ENCODE measurements at regions not wholly inside any gene's neighbourhood (a gene's known extent, or its start where the extent isn't known, plus 50 kb on each side); places are given as distances from the start of the nearest gene placed in this dataset.

GRCh38 chr15:53115563-53115962, 325.4 kb upstream of the ONECUT1 start:
- no peak for TF ChIP-seq CTCF (conservative IDR thresholded peaks at IDR 0.05; ENCODE audit: low read depth, low read length)
- H3K4me3 ChIP-seq (ENCODE audit: low read depth, low read length): no peak overlapping the region
- no peak for DNase-seq (ENCODE audit: low read depth)

- TF ChIP-seq CTCF (conservative IDR thresholded peaks at IDR 0.05; ENCODE audit: low read depth, low read length): no peak
- no peak overlapping the region for H3K4me3 ChIP-seq (ENCODE audit: low read depth, low read length)
- DNase-seq (ENCODE audit: low read depth): no peak
Observed at GRCh38 chr15:53114960-53115359, 324.8 kb upstream of the ONECUT1 start.

- TF ChIP-seq CTCF (conservative IDR thresholded peaks at IDR 0.05; ENCODE audit: low read depth, low read length): no peak
- no peak overlapping the region for H3K4me3 ChIP-seq (ENCODE audit: low read depth, low read length)
- DNase-seq (ENCODE audit: low read depth): no peak
Observed at GRCh38 chr15:53110999-53111398, 320.9 kb upstream of the ONECUT1 start.

- no peak for DNase-seq (ENCODE audit: low read depth)
- no peak overlapping the region for H3K4me3 ChIP-seq (ENCODE audit: low read depth, low read length)
- TF ChIP-seq CTCF (conservative IDR thresholded peaks at IDR 0.05; ENCODE audit: low read depth, low read length): no peak
Observed at GRCh38 chr15:53108319-53108718, 318.2 kb upstream of the ONECUT1 start.

GRCh38 chr15:53107855-53108254, 317.7 kb upstream of the ONECUT1 start:
- DNase-seq (ENCODE audit: low read depth): no peak
- no peak overlapping the region for H3K4me3 ChIP-seq (ENCODE audit: low read depth, low read length)
- no peak for TF ChIP-seq CTCF (conservative IDR thresholded peaks at IDR 0.05; ENCODE audit: low read depth, low read length)

- TF ChIP-seq CTCF (conservative IDR thresholded peaks at IDR 0.05; ENCODE audit: low read depth, low read length): no peak
- DNase-seq (ENCODE audit: low read depth): no peak
- no peak overlapping the region for H3K4me3 ChIP-seq (ENCODE audit: low read depth, low read length)
Observed at GRCh38 chr15:53106505-53107286, 316.6 kb upstream of the ONECUT1 start.

- no peak for TF ChIP-seq CTCF (conservative IDR thresholded peaks at IDR 0.05; ENCODE audit: low read depth, low read length)
- no peak overlapping the region for H3K4me3 ChIP-seq (ENCODE audit: low read depth, low read length)
- no peak for DNase-seq (ENCODE audit: low read depth)
Observed at GRCh38 chr15:53102483-53102882, 312.3 kb upstream of the ONECUT1 start.

Data from epithelial cell of proximal tubule (primary cell).